ENCODE measurements at regions not wholly inside any gene's neighbourhood (a gene's known extent, or its start where the extent isn't known, plus 50 kb on each side); places are given as distances from the start of the nearest gene placed in this dataset.

DNA sequence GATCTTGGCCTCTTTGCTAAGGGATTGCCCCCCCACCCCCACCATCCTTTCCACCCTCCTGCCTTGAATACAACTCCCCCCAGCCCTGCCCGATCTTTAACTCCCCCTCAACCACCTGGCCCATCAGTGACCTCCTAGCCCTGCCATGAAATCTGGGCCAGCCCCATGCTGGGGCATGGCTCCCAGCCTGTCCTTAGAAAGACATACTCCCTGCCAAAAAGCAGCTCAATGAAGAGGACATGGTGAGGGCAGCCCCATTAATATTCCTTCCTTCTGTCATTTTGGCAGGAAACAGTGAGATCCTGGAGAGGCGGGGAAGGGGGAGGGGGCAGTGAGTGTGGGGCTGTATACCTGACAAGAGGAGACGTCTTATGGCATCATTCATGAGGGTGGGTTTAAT lies 66.8 kb upstream of the DISP3 start:
- TF ChIP-seq EZH2phosphoT487 (IDR thresholded peaks at IDR 0.05; ENCODE audit: low read length), result no peak
- TF ChIP-seq, protein P1, sequence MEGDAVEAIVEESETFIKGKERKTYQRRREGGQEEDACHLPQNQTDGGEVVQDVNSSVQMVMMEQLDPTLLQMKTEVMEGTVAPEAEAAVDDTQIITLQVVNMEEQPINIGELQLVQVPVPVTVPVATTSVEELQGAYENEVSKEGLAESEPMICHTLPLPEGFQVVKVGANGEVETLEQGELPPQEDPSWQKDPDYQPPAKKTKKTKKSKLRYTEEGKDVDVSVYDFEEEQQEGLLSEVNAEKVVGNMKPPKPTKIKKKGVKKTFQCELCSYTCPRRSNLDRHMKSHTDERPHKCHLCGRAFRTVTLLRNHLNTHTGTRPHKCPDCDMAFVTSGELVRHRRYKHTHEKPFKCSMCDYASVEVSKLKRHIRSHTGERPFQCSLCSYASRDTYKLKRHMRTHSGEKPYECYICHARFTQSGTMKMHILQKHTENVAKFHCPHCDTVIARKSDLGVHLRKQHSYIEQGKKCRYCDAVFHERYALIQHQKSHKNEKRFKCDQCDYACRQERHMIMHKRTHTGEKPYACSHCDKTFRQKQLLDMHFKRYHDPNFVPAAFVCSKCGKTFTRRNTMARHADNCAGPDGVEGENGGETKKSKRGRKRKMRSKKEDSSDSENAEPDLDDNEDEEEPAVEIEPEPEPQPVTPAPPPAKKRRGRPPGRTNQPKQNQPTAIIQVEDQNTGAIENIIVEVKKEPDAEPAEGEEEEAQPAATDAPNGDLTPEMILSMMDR (IDR thresholded peaks at IDR 0.05; ENCODE audit: low read length), result no peak
- TF ChIP-seq EZH2 (optimal IDR thresholded peaks at IDR 0.05; ENCODE audit: low read depth, low read length), result no peak

Data from MM.1S (cell line).